K562 (cell line): ENCODE measurements at regions not wholly inside any gene's neighbourhood (a gene's known extent, or its start where the extent isn't known, plus 50 kb on each side); places are given as distances from the start of the nearest gene placed in this dataset.

ENCODE experiments used
- ATF4 ChIP-seq: fragments of 450-650 bp; formaldehyde crosslinking; IDR thresholded peaks from 2 replicates; pipeline ENCODE4 v1.4.0; 2022; ENCODE audit warnings: mild to moderate bottlenecking, moderate library complexity
- ATF6 ChIP-seq: sonication (generic); formaldehyde crosslinking; IDR thresholded peaks from 2 replicates; pipeline ENCODE4 v1.4.0; 2020; ENCODE audit warnings: mild to moderate bottlenecking, missing genetic modification reagents
- CUX1 ChIP-seq: fragments of 200-800 bp; sonication (Bioruptor generic); IDR thresholded peaks from 2 replicates; pipeline ENCODE4 v1.6.1; 2016; ENCODE audit warnings: missing genetic modification characterization, missing compliant biosample characterization
- DEAF1 ChIP-seq: fragments of 450-650 bp; formaldehyde crosslinking; IDR thresholded peaks from 2 replicates; pipeline ENCODE4 v1.4.0; 2020; ENCODE audit warnings: mild to moderate bottlenecking, moderate library complexity
- EP400 ChIP-seq: fragments of 450-650 bp; IDR thresholded peaks from 2 replicates; pipeline ENCODE4 v1.6.1; 2017; ENCODE audit warnings: antibody characterized with exemption, mild to moderate bottlenecking, moderate library complexity
- GTF2E2 ChIP-seq: fragments of 200-800 bp; sonication (Bioruptor generic); IDR thresholded peaks from 2 replicates; pipeline ENCODE4 v1.6.1; 2016; ENCODE audit warnings: missing genetic modification characterization, missing compliant biosample characterization
- HDAC2 ChIP-seq: fragments of 450-650 bp; IDR thresholded peaks from 2 replicates; pipeline ENCODE4 v1.6.1; 2016; ENCODE audit warnings: mild to moderate bottlenecking
- PATZ1 ChIP-seq: fragments of 250-450 bp; sonication (Bioruptor Pico); IDR thresholded peaks from 2 replicates; pipeline ENCODE4 v1.5.0; 2020; ENCODE audit warnings: mild to moderate bottlenecking, borderline replicate concordance
- SNRNP70 ChIP-seq: fragments of 200-400 bp; formaldehyde crosslinking; optimal IDR thresholded peaks from 2 replicates; pipeline ENCODE3; 2017; ENCODE audit warnings: low read depth, low read length
- SP2 ChIP-seq: IDR thresholded peaks from 2 replicates; pipeline ENCODE4 v1.6.1; 2011; ENCODE audit warnings: mild to moderate bottlenecking, low read depth, low read length, moderate library complexity; ENCODE audit not compliant: poor library complexity, severe bottlenecking; ENCODE audit errors: extremely low read depth
- SPI1 ChIP-seq: IDR thresholded peaks from 2 replicates; pipeline ENCODE4 v1.6.1; 2011; ENCODE audit warnings: low read depth, low read length, control low read depth, borderline replicate concordance
- ZNF740 ChIP-seq, 3 experiments: fragments of 200-800 bp in 1 of 3; sonication (Bioruptor generic) in 1 of 3; sonication (generic) in 1 of 3; formaldehyde crosslinking in 1 of 3; IDR thresholded peaks; 2 replicates each; pipeline versions ENCODE4 v1.6.1 to v1.8.0; 2016 to 2022; ENCODE audit warnings: mild to moderate bottlenecking in 2 of 3, missing compliant biosample characterization in 2 of 3, missing genetic modification characterization in 2 of 3, missing genetic modification reagents in 1 of 3

GRCh38 chr6:14638906-14639761, 521.6 kb downstream of the CD83 start (continued):
- TF ChIP-seq DEAF1, result no peak
- no peak for TF ChIP-seq ZNF740 (CRISPR knock-in tag; IDR thresholded peaks at IDR 0.05)
- TF ChIP-seq ZNF740 (tag; IDR thresholded peaks at IDR 0.05), result no peak
- no peak for TF ChIP-seq ATF6 (CRISPR knock-in tag)
- TF ChIP-seq SPI1, result no peak
- no peak for TF ChIP-seq EP400
- no peak for TF ChIP-seq SNRNP70
- 0 out of 2 replicates have a peak, but pooled peaks have one; percentile 27 for TF ChIP-seq CUX1 (CRISPR knock-in tag)
- peak; percentile 43; the same call in 1 of the 2 replicates for TF ChIP-seq GTF2E2
- TF ChIP-seq PATZ1, result no peak
- TF ChIP-seq ATF4, result no peak
- TF ChIP-seq SP2, result no peak
- no peak for TF ChIP-seq HDAC2
